MCF 10A (cell line): ENCODE measurements at regions not wholly inside any gene's neighbourhood (a gene's known extent, or its start where the extent isn't known, plus 50 kb on each side); places are given as distances from the start of the nearest gene placed in this dataset.
A peak's percentile ranks its signal among the peaks of the same experiment; 100 is the strongest.

Source experiments
- BruUV-seq: library from RNA; stranded (reverse); fragments of 400-500 nt; replicated peaks from 2 replicates; lab custom pipeline; 2021; lab: Mats Ljungman, UMichigan
- CTCF ChIA-PET: fragments of 300-600 bp; sonication (Branson Sonifier 250); formaldehyde crosslinking; extraction: SDS; loops from one replicate; lab custom pipeline; 2021; ENCODE audit warnings: antibody characterized with exemption, inconsistent platforms; lab: Yijun Ruan, JAX
- POLR2A ChIA-PET: fragments of 300-600, 350-650 bp; sonication (Branson Sonifier 250); formaldehyde crosslinking; extraction: SDS; loops from one replicate; lab custom pipeline; 2020; ENCODE audit warnings: antibody characterized with exemption, inconsistent platforms; lab: Yijun Ruan, JAX
- DNase-seq: peaks from one replicate; pipeline ENCODE4 v3.0.0-alpha.2; 2018; ENCODE audit not compliant: unreplicated experiment
- H3K27ac Mint-ChIP-seq: one replicate; pipeline ENCODE4 v1.8.0; 2022; ENCODE audit warnings: mild to moderate bottlenecking, low read depth, mixed read lengths; ENCODE audit not compliant: unreplicated experiment
- H3K27me3 Mint-ChIP-seq: one replicate; pipeline ENCODE4 v1.8.0; 2022; ENCODE audit warnings: mixed read lengths; ENCODE audit not compliant: insufficient read depth, unreplicated experiment
- H3K36me3 Mint-ChIP-seq: one replicate; pipeline ENCODE4 v1.8.0; 2022; ENCODE audit warnings: mild to moderate bottlenecking, moderate library complexity, mixed read lengths; ENCODE audit not compliant: insufficient read depth, unreplicated experiment
- H3K4me1 Mint-ChIP-seq: one replicate; pipeline ENCODE4 v1.8.0; 2022; ENCODE audit warnings: mixed read lengths; ENCODE audit not compliant: insufficient read depth, unreplicated experiment
- H3K4me3 Mint-ChIP-seq: one replicate; pipeline ENCODE4 v1.8.0; 2022; ENCODE audit warnings: mild to moderate bottlenecking, moderate library complexity, mixed read lengths; ENCODE audit not compliant: unreplicated experiment
- H3K9me3 Mint-ChIP-seq: one replicate; pipeline ENCODE4 v1.8.0; 2022; ENCODE audit warnings: mixed read lengths; ENCODE audit not compliant: unreplicated experiment
- intact Hi-C: fragments of 100-400 bp; cut with micrococcal nuclease; formaldehyde crosslinking; loops from 2 replicates; pipeline ENCODE4 v1.14.1; 2022
- TF ChIP-seq, protein P1 (sequence below): fragments of 200-600 bp; IDR thresholded peaks from one replicate; pipeline ENCODE4 v1.8.0; 2022; ENCODE audit warnings: antibody characterized with exemption, mild to moderate bottlenecking; ENCODE audit not compliant: unreplicated experiment

DNA sequence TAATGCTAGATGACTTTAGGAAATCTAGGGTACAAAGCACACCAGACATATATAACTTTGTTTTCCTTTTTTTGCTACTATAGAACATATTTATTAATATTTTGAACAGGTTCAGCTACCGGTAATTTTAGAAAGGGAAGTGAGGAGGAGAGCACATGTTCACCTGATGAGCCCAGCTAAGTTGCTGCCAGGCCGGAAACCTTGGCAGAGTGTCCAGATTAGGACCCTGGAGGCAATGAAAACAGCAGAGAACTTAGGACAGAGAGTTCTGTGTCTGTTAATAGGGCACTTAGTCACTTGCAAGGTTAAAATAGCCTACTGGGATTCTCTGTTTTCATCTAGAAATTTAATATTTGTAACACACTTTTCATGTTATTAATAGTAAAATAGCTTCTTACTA is 348.9 kb upstream of the CPEB2 start:
- Mint-ChIP-seq H3K4me3 (no peak overlapping the region), H3K27me3 (no peaks in the 10 kb centered on the region), H3K4me1 (peaks cover 19% of the 10 kb centered on the region), H3K9me3 (no peaks in the 10 kb centered on the region), H3K27ac (peak overlapping the region; percentile 73), H3K36me3 (no peaks in the 10 kb centered on the region)
- POLR2A ChIA-PET: interaction anchor here (0.9 kb wide), 1 partner anchor 17 kb away, joined by 4 read pairs; no protein-coding TSS in a partner anchor
- DNase-seq: peak; percentile 51
- intact Hi-C loops: no loop called here
- BruUV-seq: no TSS peak
- TF ChIP-seq, protein P1, sequence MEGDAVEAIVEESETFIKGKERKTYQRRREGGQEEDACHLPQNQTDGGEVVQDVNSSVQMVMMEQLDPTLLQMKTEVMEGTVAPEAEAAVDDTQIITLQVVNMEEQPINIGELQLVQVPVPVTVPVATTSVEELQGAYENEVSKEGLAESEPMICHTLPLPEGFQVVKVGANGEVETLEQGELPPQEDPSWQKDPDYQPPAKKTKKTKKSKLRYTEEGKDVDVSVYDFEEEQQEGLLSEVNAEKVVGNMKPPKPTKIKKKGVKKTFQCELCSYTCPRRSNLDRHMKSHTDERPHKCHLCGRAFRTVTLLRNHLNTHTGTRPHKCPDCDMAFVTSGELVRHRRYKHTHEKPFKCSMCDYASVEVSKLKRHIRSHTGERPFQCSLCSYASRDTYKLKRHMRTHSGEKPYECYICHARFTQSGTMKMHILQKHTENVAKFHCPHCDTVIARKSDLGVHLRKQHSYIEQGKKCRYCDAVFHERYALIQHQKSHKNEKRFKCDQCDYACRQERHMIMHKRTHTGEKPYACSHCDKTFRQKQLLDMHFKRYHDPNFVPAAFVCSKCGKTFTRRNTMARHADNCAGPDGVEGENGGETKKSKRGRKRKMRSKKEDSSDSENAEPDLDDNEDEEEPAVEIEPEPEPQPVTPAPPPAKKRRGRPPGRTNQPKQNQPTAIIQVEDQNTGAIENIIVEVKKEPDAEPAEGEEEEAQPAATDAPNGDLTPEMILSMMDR: no peak
- CTCF ChIA-PET: no interaction called here

DNA sequence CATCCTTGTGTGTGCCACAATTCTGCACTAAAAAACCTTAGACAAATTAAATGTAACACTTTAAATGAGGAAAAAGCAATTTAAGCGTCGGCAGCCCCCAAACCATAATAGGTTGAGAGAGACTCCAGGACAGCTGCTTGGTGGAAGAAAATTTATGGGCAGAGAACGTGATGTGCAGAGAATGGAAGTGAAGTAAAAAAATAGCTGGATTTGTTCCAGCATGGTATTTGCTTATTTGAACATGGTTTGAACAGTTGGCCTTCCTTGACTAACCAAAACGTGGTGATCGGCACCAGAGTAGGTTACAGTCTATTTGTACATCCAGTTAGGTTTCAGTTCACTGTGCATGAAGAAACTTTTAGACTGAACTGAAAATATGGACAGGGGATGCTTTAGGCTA is 343.0 kb upstream of the CPEB2 start:
- BruUV-seq: no TSS peak
- no peak for DNase-seq
- CTCF ChIA-PET: interaction anchor here (0.7 kb wide), 1 partner anchor 231 kb away, joined by 3 read pairs; no protein-coding TSS in a partner anchor
- Mint-ChIP-seq H3K4me1 (no peaks in the 10 kb centered on the region), H3K4me3 (no peak overlapping the region), H3K36me3 (no peaks in the 10 kb centered on the region), H3K27me3 (no peaks in the 10 kb centered on the region), H3K27ac (no peak overlapping the region), H3K9me3 (no peaks in the 10 kb centered on the region)
- intact Hi-C loops: no loop called here
- POLR2A ChIA-PET: no interaction called here
- TF ChIP-seq, protein P1: no peak

DNA sequence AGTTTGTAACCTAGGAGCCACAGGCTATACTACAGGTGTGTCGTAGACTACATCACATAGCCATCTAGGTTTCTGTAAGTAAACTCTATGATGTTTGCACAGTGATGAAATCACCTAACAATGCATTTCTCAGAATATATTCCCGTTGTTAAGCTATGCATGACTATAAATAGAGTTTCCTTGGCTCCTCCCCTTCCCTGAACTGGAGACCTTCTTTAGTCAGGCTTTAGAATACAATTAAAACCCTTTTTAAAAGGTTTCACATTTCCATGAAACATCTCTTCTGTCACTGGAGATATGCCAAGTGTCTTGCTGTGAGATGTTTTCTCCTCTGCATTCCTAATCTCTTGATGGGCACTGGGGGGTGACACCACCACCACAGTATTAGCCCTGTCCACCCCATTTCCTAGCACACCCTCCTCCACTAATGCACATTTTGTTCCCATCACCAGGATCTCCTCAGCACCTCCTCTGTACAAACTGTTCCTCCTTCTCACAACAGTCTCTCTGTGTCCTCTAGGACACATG is 334.6 kb upstream of the CPEB2 start:
- H3K4me3 Mint-ChIP-seq: no peak overlapping the region
- H3K4me1 Mint-ChIP-seq: peaks cover 7% of the 10 kb centered on the region
- TF ChIP-seq, protein P1: no peak
- H3K27me3 Mint-ChIP-seq: no peaks in the 10 kb centered on the region
- intact Hi-C loops: no loop called here
- peaks cover 7% of the 10 kb centered on the region for H3K36me3 Mint-ChIP-seq
- H3K27ac Mint-ChIP-seq: no peak overlapping the region
- POLR2A ChIA-PET: no interaction called here
- peak; percentile 80 for DNase-seq
- H3K9me3 Mint-ChIP-seq: no peaks in the 10 kb centered on the region
- CTCF ChIA-PET: no interaction called here
- BruUV-seq: no TSS peak

DNA sequence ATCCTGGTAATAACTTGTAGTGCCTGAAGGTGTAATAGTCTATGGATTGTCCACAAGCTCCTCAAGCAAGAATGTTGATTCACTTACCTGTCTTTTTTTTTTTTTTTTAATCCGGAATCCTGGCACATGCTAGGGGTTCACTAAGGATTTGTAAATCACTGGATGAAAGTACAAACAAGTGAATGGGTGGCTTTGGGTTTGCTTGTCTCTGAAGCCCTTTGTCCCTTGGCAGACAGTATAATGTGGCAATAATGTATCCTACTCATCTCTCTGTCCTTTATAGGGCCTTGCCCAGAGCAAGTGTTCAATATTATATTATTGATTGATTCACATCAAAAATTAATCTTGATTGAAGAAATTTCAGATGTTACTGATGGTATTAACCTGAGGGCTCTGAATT is 334.0 kb upstream of the CPEB2 start:
- DNase-seq: no peak
- Mint-ChIP-seq H3K27ac (no peak overlapping the region), H3K27me3 (no peaks in the 10 kb centered on the region), H3K9me3 (no peaks in the 10 kb centered on the region), H3K4me1 (peaks cover 7% of the 10 kb centered on the region), H3K4me3 (no peak overlapping the region), H3K36me3 (peaks cover 7% of the 10 kb centered on the region)
- BruUV-seq: no TSS peak
- intact Hi-C loops: no loop called here
- TF ChIP-seq, protein P1: no peak
- ChIA-PET CTCF (no interaction called here), POLR2A (no interaction called here)
